ENCODE measurements at regions not wholly inside any gene's neighbourhood (a gene's known extent, or its start where the extent isn't known, plus 50 kb on each side); places are given as distances from the start of the nearest gene placed in this dataset.

- DNase-seq (ENCODE audit: low read depth, low spot score): no peak
- ChIA-PET POLR2A (no interaction called here), CTCF (interaction anchor here (0.6 kb wide), 1 partner anchor 13 kb away, joined by 4 read pairs; no protein-coding TSS in a partner anchor)
- no peak overlapping the region for H3K4me3 ChIP-seq (ENCODE audit: low read depth, low read length)
- TF ChIP-seq CTCF (IDR thresholded peaks at IDR 0.05; ENCODE audit: insufficient read depth, low read length, missing control alignments): no peak
These were observed 490.1 kb upstream of the LRRC7 start for GRCh38 chr1:69077633-69078032.

GRCh38 chr1:69081668-69082067, 486.1 kb upstream of the LRRC7 start:
- no peak overlapping the region for H3K4me3 ChIP-seq (ENCODE audit: low read depth, low read length)
- CTCF ChIA-PET: no interaction called here
- POLR2A ChIA-PET: no interaction called here
- DNase-seq (ENCODE audit: low read depth, low spot score): no peak
- no peak for TF ChIP-seq CTCF (IDR thresholded peaks at IDR 0.05; ENCODE audit: insufficient read depth, low read length, missing control alignments)

DNA sequence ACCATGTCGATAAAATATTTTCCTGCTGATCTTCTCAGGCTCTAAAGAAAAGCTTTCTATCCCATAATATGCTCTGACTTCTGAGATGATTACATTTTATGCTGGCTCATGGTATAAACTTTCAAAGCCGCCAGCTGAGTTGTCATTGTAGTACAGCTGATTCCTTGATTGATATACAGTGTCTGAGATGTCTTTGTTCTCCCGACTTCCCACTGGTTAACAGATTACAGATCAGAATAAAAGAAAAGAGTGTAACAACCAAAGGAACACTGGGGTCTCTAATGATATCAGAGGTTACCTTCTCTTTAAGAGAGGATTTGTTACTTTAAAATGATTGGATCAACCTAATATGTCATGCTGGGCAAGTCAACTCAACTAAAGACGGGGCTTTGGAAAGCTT, 485.4 kb upstream of the LRRC7 start:
- TF ChIP-seq CTCF (IDR thresholded peaks at IDR 0.05; ENCODE audit: insufficient read depth, low read length, missing control alignments): no peak
- no peak overlapping the region for H3K4me3 ChIP-seq (ENCODE audit: low read depth, low read length)
- ChIA-PET CTCF (no interaction called here), POLR2A (no interaction called here)
- no peak for DNase-seq (ENCODE audit: low read depth, low spot score)

GRCh38 chr1:69086148-69086547, 481.6 kb upstream of the LRRC7 start:
- DNase-seq (ENCODE audit: low read depth, low spot score): no peak
- ChIA-PET POLR2A (no interaction called here), CTCF (no interaction called here)
- H3K4me3 ChIP-seq (ENCODE audit: low read depth, low read length): no peak overlapping the region
- no peak for TF ChIP-seq CTCF (IDR thresholded peaks at IDR 0.05; ENCODE audit: insufficient read depth, low read length, missing control alignments)

GRCh38 chr1:69088571-69088970, 479.2 kb upstream of the LRRC7 start:
- POLR2A ChIA-PET: no interaction called here
- no peak for TF ChIP-seq CTCF (IDR thresholded peaks at IDR 0.05; ENCODE audit: insufficient read depth, low read length, missing control alignments)
- CTCF ChIA-PET: no interaction called here
- no peak for DNase-seq (ENCODE audit: low read depth, low spot score)
- H3K4me3 ChIP-seq (ENCODE audit: low read depth, low read length): no peak overlapping the region

GRCh38 chr1:69090170-69090569, 477.6 kb upstream of the LRRC7 start:
- ChIA-PET POLR2A (no interaction called here), CTCF (interaction anchor here (0.6 kb wide), 1 partner anchor 13 kb away, joined by 4 read pairs; no protein-coding TSS in a partner anchor)
- no peak for DNase-seq (ENCODE audit: low read depth, low spot score)
- no peak overlapping the region for H3K4me3 ChIP-seq (ENCODE audit: low read depth, low read length)
- no peak for TF ChIP-seq CTCF (IDR thresholded peaks at IDR 0.05; ENCODE audit: insufficient read depth, low read length, missing control alignments)
